GM18511 (cell line): ENCODE measurements at regions not wholly inside any gene's neighbourhood (a gene's known extent, or its start where the extent isn't known, plus 50 kb on each side); places are given as distances from the start of the nearest gene placed in this dataset.
"Not testable (repeated sequence)": the region's sequence is repeated elsewhere in the genome, so short reads cannot be mapped to it uniquely, and the experiment has no call there.

ENCODE experiments used
- ATAC-seq: cut with Tn5 transposase; IDR thresholded peaks from one replicate; pipeline ENCODE4 v1.9.1; 2021; ENCODE audit warnings: mild to moderate bottlenecking, moderate library complexity; ENCODE audit not compliant: unreplicated experiment

GRCh38 chr10:33913194-33913593 is 578.7 kb upstream of the NRP1 start:
- no peak for ATAC-seq

- ATAC-seq: not testable (repeated sequence)
Observed at GRCh38 chr10:33909476-33909875, 575.0 kb upstream of the NRP1 start.

DNA sequence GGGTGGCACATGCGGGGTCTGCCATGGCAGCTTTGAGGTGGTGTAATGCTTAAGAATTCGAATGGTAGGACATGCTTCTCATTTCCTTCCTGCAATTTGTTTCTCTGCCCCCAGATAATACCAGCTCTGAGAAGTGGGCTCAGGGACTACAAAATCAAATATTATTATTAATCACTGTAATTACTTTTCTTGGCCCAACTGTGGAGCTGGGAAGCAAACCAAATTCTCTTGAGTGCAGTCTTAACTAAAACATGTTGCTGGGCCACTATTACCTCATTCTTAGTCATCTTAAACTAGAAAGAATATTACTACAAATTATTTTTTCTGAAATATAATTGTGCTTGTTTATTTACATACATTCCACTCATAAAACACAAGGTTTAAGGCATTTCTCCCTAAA is 566.7 kb upstream of the NRP1 start:
- ATAC-seq: no peak

DNA sequence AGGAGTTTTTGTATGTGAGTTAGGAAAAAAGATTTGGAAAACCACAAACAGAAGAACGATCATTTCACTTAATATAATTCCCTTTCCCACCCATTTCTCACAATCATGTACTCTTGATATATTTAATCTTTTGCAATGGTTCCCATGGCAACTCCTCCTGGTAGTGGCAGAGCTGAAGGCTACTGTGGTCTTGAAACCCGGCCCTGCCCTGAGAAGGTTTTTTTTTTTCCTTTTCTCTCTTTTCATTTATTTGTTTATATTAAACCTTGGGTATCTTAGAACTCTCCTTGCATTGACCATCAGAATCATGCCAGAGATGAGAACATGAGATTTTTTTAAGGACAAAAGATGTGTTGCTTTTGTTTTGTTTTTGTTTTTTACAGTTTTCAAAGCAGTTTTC is 566.1 kb upstream of the NRP1 start:
- ATAC-seq: no peak

- no peak for ATAC-seq
Observed at GRCh38 chr10:33899578-33900531, 565.4 kb upstream of the NRP1 start.

DNA sequence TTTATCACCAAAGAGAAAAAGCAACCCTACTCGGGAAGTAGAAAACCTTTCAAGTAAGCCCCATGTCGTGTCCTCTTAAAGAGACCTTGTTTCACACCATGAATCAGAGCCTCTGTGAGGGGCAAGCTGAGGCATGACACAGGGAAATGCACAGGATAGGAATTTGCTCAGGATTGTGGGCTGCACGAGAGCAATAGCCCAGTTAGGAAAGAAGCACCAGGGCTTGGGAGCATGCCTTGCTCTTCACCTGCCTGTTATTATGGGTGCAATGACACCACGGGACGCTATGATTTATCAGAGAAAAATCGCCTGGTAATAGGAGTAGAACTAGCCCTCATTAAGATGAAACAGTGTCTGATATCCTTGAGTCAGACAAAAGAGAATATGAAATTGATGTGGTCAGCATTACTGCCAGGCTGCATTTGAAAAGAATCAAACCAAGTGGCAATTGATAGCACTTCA is 562.9 kb upstream of the NRP1 start:
- ATAC-seq: no peak

DNA sequence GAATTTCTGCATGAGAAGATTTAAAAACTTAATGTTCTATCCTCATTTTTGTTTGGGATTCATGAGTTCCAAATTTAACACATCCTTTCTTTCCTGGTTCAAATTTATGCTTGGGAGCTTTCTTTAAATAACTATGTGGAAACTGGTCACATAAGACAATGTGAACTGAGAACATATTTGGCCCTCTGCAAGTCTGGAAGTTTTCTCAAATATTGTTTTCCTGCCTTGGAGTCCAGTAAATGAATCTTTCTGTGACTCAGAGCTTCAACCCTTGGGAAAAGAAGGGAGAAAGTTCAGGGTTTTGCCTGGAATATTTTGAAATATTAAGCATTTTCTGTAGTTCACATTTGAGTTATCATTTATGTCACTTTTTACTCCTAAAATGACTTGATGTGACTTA is 559.0 kb upstream of the NRP1 start:
- no peak for ATAC-seq

- ATAC-seq: no peak
Observed at GRCh38 chr10:33889371-33889770, 554.9 kb upstream of the NRP1 start.

DNA sequence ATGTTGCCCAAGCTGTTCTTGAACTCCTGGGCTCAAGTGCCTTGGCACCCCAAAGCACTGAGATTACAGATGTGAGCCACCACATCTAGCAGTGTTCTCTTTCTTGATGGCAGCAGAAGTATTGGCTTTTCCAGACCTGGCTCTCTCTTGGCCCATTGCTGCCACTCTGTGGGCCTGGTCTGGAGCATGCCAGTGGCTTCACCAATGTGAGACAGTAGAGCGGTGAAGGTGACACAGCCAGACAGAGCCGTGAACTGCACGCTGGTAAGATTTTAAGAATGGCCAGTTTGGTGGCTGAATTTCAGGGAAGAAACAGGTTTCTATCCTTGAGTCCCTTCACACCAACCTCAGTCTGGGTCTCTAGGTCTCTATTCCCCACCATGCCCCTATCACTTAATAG is 552.7 kb upstream of the NRP1 start:
- ATAC-seq: no peak

GRCh38 chr10:33886299-33886698 is 551.8 kb upstream of the NRP1 start:
- no peak for ATAC-seq

- ATAC-seq: no peak
Observed at GRCh38 chr10:33884604-33885003, 550.1 kb upstream of the NRP1 start.

- ATAC-seq: no peak
Observed at GRCh38 chr10:33883881-33884280, 549.4 kb upstream of the NRP1 start.

GRCh38 chr10:33882996-33883395 is 548.5 kb upstream of the NRP1 start:
- ATAC-seq: no peak

DNA sequence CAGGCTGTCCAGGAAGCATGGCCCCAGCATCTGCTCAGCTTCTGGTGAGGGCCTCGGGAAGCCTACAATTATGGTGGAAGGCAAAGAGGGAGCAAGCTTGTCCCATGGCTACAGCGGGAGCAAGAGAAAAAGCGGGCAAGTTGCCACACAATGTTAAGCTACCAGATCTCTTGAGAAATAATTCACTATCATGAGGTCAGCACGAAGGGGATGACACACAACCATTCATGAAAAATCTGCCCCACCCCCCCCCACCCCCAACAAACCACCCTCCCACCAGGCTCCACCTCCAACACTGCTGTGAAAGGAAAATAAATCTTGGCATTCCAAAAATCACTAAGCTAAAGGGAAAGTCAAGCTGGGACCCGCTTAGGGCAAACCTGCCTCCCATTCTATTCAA is 545.8 kb upstream of the NRP1 start:
- no peak for ATAC-seq

- ATAC-seq: no peak
Observed at GRCh38 chr10:33878238-33878786, 543.8 kb upstream of the NRP1 start.

- no peak for ATAC-seq
Observed at GRCh38 chr10:33876584-33877400, 542.3 kb upstream of the NRP1 start.

GRCh38 chr10:33875924-33876583 is 541.6 kb upstream of the NRP1 start:
- no peak for ATAC-seq

DNA sequence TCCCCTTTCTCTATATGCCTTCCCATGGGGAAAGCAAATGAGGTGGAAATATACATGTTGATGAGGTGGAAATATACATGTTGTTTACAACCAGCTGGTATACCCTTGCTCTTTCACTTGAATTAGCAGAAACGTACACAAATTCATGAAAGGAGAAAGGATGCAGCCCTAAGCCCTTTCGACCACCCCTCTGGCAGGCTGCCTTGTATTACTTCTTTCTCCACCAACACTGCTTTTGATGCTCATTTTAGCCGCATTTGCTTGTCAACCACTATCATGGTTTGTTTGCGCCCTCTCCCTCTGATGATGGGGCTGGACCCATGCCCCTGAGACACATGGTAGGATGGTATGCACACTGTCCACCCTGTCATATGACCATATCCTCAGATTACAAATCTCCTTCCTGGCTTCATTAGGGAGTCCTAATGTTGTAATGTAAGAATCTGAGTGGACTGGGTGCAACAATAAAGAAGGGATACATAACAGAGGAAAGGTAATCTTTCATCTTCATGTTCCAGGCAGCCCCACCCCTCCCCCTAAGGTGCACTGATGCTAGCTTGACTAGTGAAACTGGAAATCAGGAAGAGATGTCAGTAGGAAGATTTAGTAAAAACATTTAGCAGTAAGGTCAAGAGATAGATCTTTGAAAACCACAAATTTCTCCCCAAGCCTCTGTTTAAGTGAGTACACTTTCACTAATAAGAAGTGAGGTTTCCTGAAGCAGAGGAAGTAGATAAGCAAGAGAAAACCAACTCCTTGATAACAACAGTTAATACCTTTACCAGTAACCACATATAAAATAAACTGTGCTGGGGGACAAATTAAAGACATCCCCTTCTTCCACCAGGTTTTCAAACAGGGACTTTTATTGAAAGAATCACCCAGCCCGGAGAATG is 536.8 kb upstream of the NRP1 start:
- no peak for ATAC-seq

DNA sequence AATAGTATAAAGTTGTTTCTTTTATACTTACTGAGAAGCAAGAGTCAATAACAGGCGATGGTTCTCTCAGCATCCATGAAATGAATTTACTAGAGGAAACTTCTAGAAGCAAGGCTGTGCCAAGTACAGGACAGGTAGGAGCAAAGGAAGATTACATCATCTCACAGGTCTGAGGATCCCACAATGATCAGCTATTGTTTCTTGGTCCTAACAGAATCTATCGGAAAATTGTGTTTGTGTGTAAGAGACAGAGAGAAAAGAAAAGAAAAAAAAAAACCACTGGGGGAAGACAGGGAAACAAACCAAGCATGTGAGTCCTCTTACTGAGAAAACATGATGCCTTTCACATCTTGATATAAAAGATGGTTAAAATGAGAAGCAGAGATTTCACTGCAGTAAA is 535.0 kb upstream of the NRP1 start:
- no peak for ATAC-seq

GRCh38 chr10:33869028-33869427 is 534.6 kb upstream of the NRP1 start:
- no peak for ATAC-seq
